SU-DHL-6 (cell line): ENCODE measurements at regions not wholly inside any gene's neighbourhood (a gene's known extent, or its start where the extent isn't known, plus 50 kb on each side); places are given as distances from the start of the nearest gene placed in this dataset.

Source experiments
- H2AFZ ChIP-seq: fragments of 200-600 bp; sonication (generic); 2 replicates; pipeline ENCODE4 v1.6.1; 2014; ENCODE audit warnings: low read depth, mild to moderate bottlenecking, moderate library complexity, mixed read lengths, antibody characterized with exemption, low read length; ENCODE audit not compliant: severe bottlenecking
- H3F3A ChIP-seq: fragments of 200-600 bp; shearing (Covaris generic); 2 replicates; pipeline ENCODE4 v1.6.0; 2016; ENCODE audit warnings: antibody characterized with exemption, mild to moderate bottlenecking; ENCODE audit not compliant: insufficient read depth
- H3K27ac ChIP-seq: fragments of 200-600 bp; sonication (generic); 2 replicates; pipeline ENCODE4 v1.5.1; 2016; ENCODE audit warnings: low read depth, mild to moderate bottlenecking, low read length, moderate library complexity, mixed read lengths
- H3K27me3 ChIP-seq: fragments of 200-600 bp; sonication (generic), shearing (Covaris generic); 2 replicates; pipeline ENCODE4 v1.6.0; 2014; ENCODE audit warnings: mild to moderate bottlenecking, low read length
- H3K36me3 ChIP-seq: fragments of 200-600 bp; sonication (generic); 2 replicates; pipeline ENCODE4 v1.6.1; 2014; ENCODE audit warnings: mild to moderate bottlenecking, low read length, mixed read lengths
- H3K4me2 ChIP-seq: fragments of 300-600, 200-600 bp; shearing (Covaris generic), sonication (generic); 2 replicates; pipeline ENCODE4 v1.6.0; 2014; ENCODE audit warnings: low read length, low read depth, mild to moderate bottlenecking; ENCODE audit not compliant: poor library complexity, severe bottlenecking
- H3K4me3 ChIP-seq: fragments of 200-600 bp; sonication (generic); 2 replicates; pipeline ENCODE4 v1.5.1; 2014; ENCODE audit warnings: antibody characterized with exemption, low read length, mild to moderate bottlenecking, mixed read lengths; ENCODE audit not compliant: insufficient read depth, poor library complexity, severe bottlenecking
- H3K79me2 ChIP-seq: fragments of 200-600 bp; sonication (generic); 2 replicates; pipeline ENCODE4 v1.6.1; 2014; ENCODE audit warnings: mild to moderate bottlenecking, low read length, moderate library complexity; ENCODE audit not compliant: insufficient read depth
- H3K9ac ChIP-seq: fragments of 200-600 bp; sonication (generic); 2 replicates; pipeline ENCODE4 v1.7.0; 2014; ENCODE audit warnings: mild to moderate bottlenecking, low read length
- H3K9me2 ChIP-seq: fragments of 200-600 bp; sonication (generic); replicated peaks from 2 replicates; pipeline ENCODE4 v1.6.1; 2014; ENCODE audit warnings: low read length; ENCODE audit not compliant: insufficient read depth
- H3K9me3 ChIP-seq: fragments of 200-600 bp; sonication (generic); 2 replicates; pipeline ENCODE4 v1.6.1; 2014; ENCODE audit warnings: low read length, mixed read lengths; ENCODE audit not compliant: insufficient read depth
- H4K20me1 ChIP-seq: fragments of 200-600 bp; sonication (generic); 2 replicates; pipeline ENCODE4 v1.6.1; 2014; ENCODE audit warnings: low read depth, mild to moderate bottlenecking, antibody characterized with exemption, low read length, moderate library complexity, mixed read lengths
- CTCF ChIP-seq: fragments of 200-600 bp; sonication (generic); IDR thresholded peaks from one replicate; pipeline ENCODE4 v1.5.1; 2017; ENCODE audit warnings: antibody characterized with exemption, mild to moderate bottlenecking, low read length, moderate library complexity; ENCODE audit not compliant: insufficient read depth, poor library complexity, severe bottlenecking
- EZH2phosphoT487 ChIP-seq: fragments of 200-600 bp; sonication (generic), shearing (Covaris generic); conservative IDR thresholded peaks from 2 replicates; pipeline ENCODE4 v1.6.1; 2018; ENCODE audit warnings: mild to moderate bottlenecking, antibody characterized with exemption, low read length, moderate library complexity, mixed read lengths

DNA sequence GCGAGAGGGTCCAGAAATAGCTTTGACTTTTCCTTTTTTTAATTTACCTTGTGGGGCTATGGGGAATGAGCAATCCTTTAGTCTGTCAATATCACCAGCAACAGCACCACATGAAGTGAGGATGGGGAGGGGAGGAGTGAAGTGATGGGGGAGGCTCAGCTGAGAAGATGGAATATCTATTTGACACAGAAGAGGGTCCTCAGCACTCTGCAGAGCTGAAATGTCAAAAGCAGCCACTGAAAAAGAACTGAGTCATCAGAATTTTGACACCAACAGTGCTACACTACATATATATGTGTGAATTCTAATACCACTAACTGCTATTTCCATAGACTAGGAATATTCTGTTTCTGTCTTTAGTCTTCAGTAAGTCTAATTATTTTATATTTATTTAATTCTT, 427.0 kb upstream of the PBX1 start:
- H3K27ac ChIP-seq, result no peak overlapping the region
- H3K9ac ChIP-seq, result no peak overlapping the region
- H3K27me3 ChIP-seq, result no peaks in the 10 kb centered on the region
- no peaks in the 10 kb centered on the region for H3F3A ChIP-seq
- H3K36me3 ChIP-seq, result no peaks in the 10 kb centered on the region
- TF ChIP-seq CTCF (no peak), EZH2phosphoT487 (no peak)
- H2AFZ ChIP-seq, result no peak overlapping the region
- no peaks in the 10 kb centered on the region for H4K20me1 ChIP-seq
- H3K4me2 ChIP-seq, result no peak overlapping the region
- no peaks in the 10 kb centered on the region for H3K9me3 ChIP-seq
- H3K79me2 ChIP-seq, result no peaks in the 10 kb centered on the region
- no peak overlapping the region for H3K4me3 ChIP-seq
- no peaks in the 10 kb centered on the region for H3K9me2 ChIP-seq

DNA sequence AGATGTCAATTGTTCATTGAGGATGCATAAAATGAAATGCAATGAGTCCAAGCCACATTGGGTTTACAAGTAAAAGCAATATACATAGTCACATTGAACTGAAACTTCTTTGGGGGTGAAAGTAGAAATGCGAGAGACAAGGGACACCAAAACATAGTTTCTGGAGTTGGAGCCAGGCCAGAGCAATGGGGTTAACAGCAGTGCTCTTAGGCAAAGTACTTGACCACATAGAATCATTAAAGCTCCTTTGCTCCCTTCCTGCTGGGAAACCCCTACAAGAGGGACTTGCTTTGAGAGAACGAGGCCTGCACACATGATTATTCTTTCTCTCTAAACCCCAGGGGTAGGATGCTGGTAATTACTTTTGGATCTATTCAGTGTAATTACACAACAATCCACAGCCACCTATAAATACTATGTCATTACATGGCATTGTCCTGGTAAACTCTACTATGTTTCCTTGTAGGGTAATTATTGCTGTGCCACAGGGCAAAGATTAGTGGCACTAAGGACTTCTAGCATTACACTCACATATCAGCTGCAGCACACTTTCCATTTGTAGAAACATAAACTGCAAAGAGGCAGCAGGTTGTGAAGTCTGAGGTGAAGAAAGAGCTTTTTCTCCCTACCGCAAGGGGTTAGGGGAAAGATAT, 421.6 kb upstream of the PBX1 start:
- H3F3A ChIP-seq, result no peaks in the 10 kb centered on the region
- no peaks in the 10 kb centered on the region for H3K9me2 ChIP-seq
- H3K9ac ChIP-seq, result no peak overlapping the region
- no peak overlapping the region for H3K4me2 ChIP-seq
- H3K9me3 ChIP-seq, result no peaks in the 10 kb centered on the region
- TF ChIP-seq EZH2phosphoT487, result no peak
- TF ChIP-seq CTCF, result no peak
- H3K4me3 ChIP-seq, result no peak overlapping the region
- no peak overlapping the region for H2AFZ ChIP-seq
- H3K27ac ChIP-seq, result no peak overlapping the region
- H3K79me2 ChIP-seq, result no peaks in the 10 kb centered on the region
- H4K20me1 ChIP-seq, result no peaks in the 10 kb centered on the region
- H3K27me3 ChIP-seq, result no peaks in the 10 kb centered on the region
- no peaks in the 10 kb centered on the region for H3K36me3 ChIP-seq

GRCh38 chr1:164141797-164142196, 417.2 kb upstream of the PBX1 start:
- no peaks in the 10 kb centered on the region for H3K36me3 ChIP-seq
- H3K9me2 ChIP-seq, result no peaks in the 10 kb centered on the region
- H3K27ac ChIP-seq, result no peak overlapping the region
- no peak overlapping the region for H2AFZ ChIP-seq
- no peak overlapping the region for H3K4me2 ChIP-seq
- TF ChIP-seq CTCF, result no peak
- TF ChIP-seq EZH2phosphoT487, result no peak
- H3K27me3 ChIP-seq, result no peaks in the 10 kb centered on the region
- H3K4me3 ChIP-seq, result no peak overlapping the region
- no peaks in the 10 kb centered on the region for H3K79me2 ChIP-seq
- no peaks in the 10 kb centered on the region for H3F3A ChIP-seq
- H4K20me1 ChIP-seq, result no peaks in the 10 kb centered on the region
- H3K9me3 ChIP-seq, result no peaks in the 10 kb centered on the region
- no peak overlapping the region for H3K9ac ChIP-seq
